ENCODE measurements at regions not wholly inside any gene's neighbourhood (a gene's known extent, or its start where the extent isn't known, plus 50 kb on each side); places are given as distances from the start of the nearest gene placed in this dataset.

- no peak for TF ChIP-seq POLR2A (IDR thresholded peaks at IDR 0.05)
- TF ChIP-seq, protein P1, sequence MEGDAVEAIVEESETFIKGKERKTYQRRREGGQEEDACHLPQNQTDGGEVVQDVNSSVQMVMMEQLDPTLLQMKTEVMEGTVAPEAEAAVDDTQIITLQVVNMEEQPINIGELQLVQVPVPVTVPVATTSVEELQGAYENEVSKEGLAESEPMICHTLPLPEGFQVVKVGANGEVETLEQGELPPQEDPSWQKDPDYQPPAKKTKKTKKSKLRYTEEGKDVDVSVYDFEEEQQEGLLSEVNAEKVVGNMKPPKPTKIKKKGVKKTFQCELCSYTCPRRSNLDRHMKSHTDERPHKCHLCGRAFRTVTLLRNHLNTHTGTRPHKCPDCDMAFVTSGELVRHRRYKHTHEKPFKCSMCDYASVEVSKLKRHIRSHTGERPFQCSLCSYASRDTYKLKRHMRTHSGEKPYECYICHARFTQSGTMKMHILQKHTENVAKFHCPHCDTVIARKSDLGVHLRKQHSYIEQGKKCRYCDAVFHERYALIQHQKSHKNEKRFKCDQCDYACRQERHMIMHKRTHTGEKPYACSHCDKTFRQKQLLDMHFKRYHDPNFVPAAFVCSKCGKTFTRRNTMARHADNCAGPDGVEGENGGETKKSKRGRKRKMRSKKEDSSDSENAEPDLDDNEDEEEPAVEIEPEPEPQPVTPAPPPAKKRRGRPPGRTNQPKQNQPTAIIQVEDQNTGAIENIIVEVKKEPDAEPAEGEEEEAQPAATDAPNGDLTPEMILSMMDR (IDR thresholded peaks at IDR 0.05) = no peak
These were observed 361.6 kb upstream of the SLC30A5 start for GRCh38 chr5:68732251-68732650.

DNA sequence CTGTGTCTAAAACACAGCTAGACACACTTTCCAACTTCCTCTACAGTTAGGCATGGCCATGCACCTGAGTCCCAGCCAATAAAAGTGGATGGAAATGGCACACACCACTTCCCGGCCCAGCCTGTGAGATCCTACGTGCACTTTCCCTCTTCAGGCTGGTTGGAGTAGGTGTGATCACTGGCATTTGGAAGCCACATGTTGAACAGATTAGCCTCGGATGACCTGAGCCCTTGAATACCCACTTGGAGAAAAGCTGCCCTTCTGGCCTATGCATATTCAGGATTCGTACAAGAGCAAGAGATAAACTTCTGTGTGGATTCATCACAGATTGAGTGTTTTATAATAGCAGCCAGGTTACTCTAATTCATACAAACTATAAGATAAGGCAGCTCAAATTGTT is 359.0 kb upstream of the SLC30A5 start:
- intact Hi-C loops (cut with DNase I; ENCODE audit: low total_unique reads) = no loop called here
- 71 to 79% methylated on average over 4 of the region's 4 CpGs for WGBS, 2 donors
- TF ChIP-seq POLR2A (IDR thresholded peaks at IDR 0.05) = no peak
- TF ChIP-seq, protein P1 (IDR thresholded peaks at IDR 0.05) = no peak
- DNase-seq (ENCODE audit: low spot score in 2 of 2) = no peak
- no peak overlapping the region for H3K4me3 ChIP-seq (ENCODE audit: low read depth, poor library complexity, severe bottlenecking)

More at GRCh38 chr5:68732251-68732650, 361.6 kb upstream of the SLC30A5 start:
- no peak for DNase-seq (ENCODE audit: low spot score in 2 of 2)
- intact Hi-C loops (cut with DNase I; ENCODE audit: low total_unique reads) = no loop called here
- H3K4me3 ChIP-seq (ENCODE audit: low read depth, poor library complexity, severe bottlenecking) = no peak overlapping the region

GRCh38 chr5:68738236-68738635 is 355.6 kb upstream of the SLC30A5 start:
- WGBS, 2 donors = 96 to 98% methylated on average over 9 of the region's 9 CpGs
- no peak overlapping the region for H3K4me3 ChIP-seq (ENCODE audit: low read depth, poor library complexity, severe bottlenecking)
- DNase-seq (ENCODE audit: low spot score in 2 of 2) = no peak
- TF ChIP-seq, protein P1 (IDR thresholded peaks at IDR 0.05) = no peak
- TF ChIP-seq POLR2A (IDR thresholded peaks at IDR 0.05) = no peak
- intact Hi-C loops (cut with DNase I; ENCODE audit: low total_unique reads) = no loop called here

- WGBS, 2 donors = 97% methylated on average over 4 of the region's 4 CpGs
- TF ChIP-seq, protein P1 (IDR thresholded peaks at IDR 0.05) = no peak
- TF ChIP-seq POLR2A (IDR thresholded peaks at IDR 0.05) = no peak
- DNase-seq (ENCODE audit: low spot score in 2 of 2) = no peak
- intact Hi-C loops (cut with DNase I; ENCODE audit: low total_unique reads) = no loop called here
- H3K4me3 ChIP-seq (ENCODE audit: low read depth, poor library complexity, severe bottlenecking) = no peak overlapping the region
These were observed 355.0 kb upstream of the SLC30A5 start for GRCh38 chr5:68738841-68739240.

DNA sequence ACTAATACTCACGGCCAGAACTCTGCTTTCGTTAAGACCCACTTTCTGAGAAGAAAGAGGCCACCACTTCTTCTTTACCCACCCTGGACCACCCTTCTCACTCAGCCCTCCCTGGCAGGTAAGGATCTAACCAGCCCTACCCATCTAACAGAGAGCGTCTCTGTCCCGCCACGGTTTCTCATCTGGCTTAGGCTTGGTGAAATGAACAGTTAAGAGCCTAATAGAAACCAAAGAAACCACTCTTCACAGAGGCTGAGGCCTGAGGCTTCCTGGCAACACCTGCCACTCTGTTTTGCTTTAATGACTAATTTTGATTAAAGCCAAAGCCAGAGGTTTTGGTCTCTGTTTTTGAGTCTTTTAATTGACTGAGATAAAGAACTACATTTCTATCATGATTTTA is 354.1 kb upstream of the SLC30A5 start:
- intact Hi-C loops (cut with DNase I; ENCODE audit: low total_unique reads) = no loop called here
- TF ChIP-seq, protein P1 (IDR thresholded peaks at IDR 0.05) = no peak
- no peak for TF ChIP-seq POLR2A (IDR thresholded peaks at IDR 0.05)
- 66 to 75% methylated on average over 5 of the region's 5 CpGs for WGBS, 2 donors
- no peak for DNase-seq (ENCODE audit: low spot score in 2 of 2)
- H3K4me3 ChIP-seq (ENCODE audit: low read depth, poor library complexity, severe bottlenecking) = no peak overlapping the region

DNA sequence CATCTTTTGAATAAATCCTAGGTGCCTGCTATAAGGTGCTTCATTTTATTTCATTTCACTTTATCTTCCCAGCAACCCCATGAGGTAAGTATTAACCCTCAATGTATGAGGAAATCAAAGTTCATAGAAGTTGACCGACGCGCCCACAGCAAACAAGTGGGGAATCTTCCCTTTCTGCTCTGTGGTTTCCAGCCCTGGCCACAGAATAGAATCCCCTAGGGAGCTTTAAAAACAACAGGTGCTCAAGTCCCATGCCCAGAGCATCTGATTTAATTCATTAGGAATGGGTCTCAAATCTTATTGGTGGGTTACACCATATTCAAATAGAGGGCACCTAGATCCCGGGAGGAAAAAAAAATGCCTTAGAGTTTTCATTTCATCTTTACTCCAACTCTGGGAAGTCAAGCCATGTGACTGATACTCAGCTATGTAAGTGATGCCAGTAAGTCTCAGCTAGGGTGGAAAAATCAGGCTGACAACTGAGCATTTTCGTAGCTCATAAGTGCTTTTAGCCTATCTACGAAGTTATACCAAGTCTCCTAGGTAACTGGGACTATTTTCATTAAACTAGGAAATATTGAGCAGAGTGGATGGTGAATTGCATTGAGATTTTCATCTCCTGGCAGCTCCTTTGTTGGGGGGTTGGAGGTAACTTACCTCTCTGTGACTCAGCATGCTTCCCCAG is 353.4 kb upstream of the SLC30A5 start:
- intact Hi-C loops (cut with DNase I; ENCODE audit: low total_unique reads) = no loop called here
- no peak overlapping the region for H3K4me3 ChIP-seq (ENCODE audit: low read depth, poor library complexity, severe bottlenecking)
- no peak for TF ChIP-seq POLR2A (IDR thresholded peaks at IDR 0.05)
- TF ChIP-seq, protein P1 (IDR thresholded peaks at IDR 0.05) = no peak
- DNase-seq (ENCODE audit: low spot score in 2 of 2) = no peak
- WGBS, 2 donors = 90 to 91% methylated on average over 6 of the region's 6 CpGs

Data from lower leg skin (tissue), 4 donors.